Right ventricle myocardium superior (tissue), 1 donor: ENCODE measurements at regions not wholly inside any gene's neighbourhood (a gene's known extent, or its start where the extent isn't known, plus 50 kb on each side); places are given as distances from the start of the nearest gene placed in this dataset.

ENCODE experiments used
- ATAC-seq: fragments of 200-7000 bp; cut with Tn5 transposase; one replicate; pipeline ENCODE4 v1.9.1; 2020; ENCODE audit warnings: mild to moderate bottlenecking; ENCODE audit not compliant: poor library complexity
- DNase-seq: peaks from one replicate; pipeline ENCODE4 v3.0.0-alpha.2; 2020
- intact Hi-C: fragments of 100-400 bp; cut with DNase I; formaldehyde crosslinking; loops from one replicate; pipeline ENCODE4 v1.11.2; 2022
- donor health status: DM: no; HTN: yes; CAD: no; lungs with severe emphysema.

DNA sequence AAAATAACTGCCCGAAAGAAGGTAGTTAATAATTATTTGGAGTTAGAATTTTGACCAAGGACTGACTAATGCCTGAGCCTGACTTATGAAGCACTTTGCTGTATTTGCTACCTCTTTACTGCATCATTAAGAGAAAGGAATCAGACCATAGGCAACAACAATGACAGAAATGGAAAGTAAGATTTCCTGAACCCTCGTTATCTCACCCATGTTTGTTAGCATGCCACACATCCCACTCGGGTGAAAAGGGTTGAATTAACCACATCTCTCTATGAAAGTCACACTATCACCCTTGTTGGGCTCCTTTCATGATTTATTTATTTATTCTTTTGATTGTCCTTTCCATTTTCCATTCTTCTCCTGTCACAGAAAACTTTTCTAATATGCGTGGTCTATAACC is 59.6 kb downstream of the OLIG3 start:
- ATAC-seq = no peak
- intact Hi-C loops = no loop called here
- DNase-seq = no peak

- no peak for DNase-seq
- intact Hi-C loops = no loop called here
- no peak for ATAC-seq
Observed at GRCh38 chr6:137432054-137432611, 62.1 kb downstream of the OLIG3 start.

DNA sequence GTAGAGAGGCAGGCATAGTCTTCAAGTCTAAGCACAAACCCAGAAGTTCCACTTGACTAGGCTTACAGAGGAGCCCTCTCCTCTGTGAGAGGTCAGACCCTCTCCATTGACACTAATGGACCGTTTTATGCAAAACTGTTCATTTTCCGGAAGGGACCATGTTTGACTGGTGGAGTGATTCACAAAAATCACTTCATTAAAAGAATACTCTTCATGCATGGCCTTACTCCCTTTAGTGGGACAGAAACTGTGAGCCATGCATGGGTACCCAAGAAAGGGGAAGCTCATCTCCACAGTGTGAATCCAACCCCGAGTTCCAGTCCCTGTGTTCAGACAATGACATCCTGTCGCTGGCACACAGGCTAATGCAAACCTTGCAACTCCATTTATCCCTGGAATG is 63.2 kb downstream of the OLIG3 start:
- no peak for DNase-seq
- intact Hi-C loops = no loop called here
- no peak for ATAC-seq

- intact Hi-C loops = no loop called here
- ATAC-seq (no peak), DNase-seq (no peak)
Observed at GRCh38 chr6:137427656-137428290, 66.4 kb downstream of the OLIG3 start.

- intact Hi-C loops = no loop called here
- ATAC-seq (no peak), DNase-seq (no peak)
Observed at GRCh38 chr6:137426007-137426689, 68.0 kb downstream of the OLIG3 start.

- ATAC-seq (no peak), DNase-seq (no peak)
- intact Hi-C loops = no loop called here
Observed at GRCh38 chr6:137424251-137424650, 69.9 kb downstream of the OLIG3 start.

GRCh38 chr6:137423451-137424168 is 70.6 kb downstream of the OLIG3 start:
- DNase-seq (no peak), ATAC-seq (no peak)
- intact Hi-C loops = no loop called here

- no peak for DNase-seq
- intact Hi-C loops = loop anchor here (5.0 kb wide), 1 partner anchor 145 kb away; no protein-coding TSS in a partner anchor
- ATAC-seq = no peak
Observed at GRCh38 chr6:137417396-137417795, 76.8 kb downstream of the OLIG3 start.

GRCh38 chr6:137416376-137417109 is 77.7 kb downstream of the OLIG3 start:
- DNase-seq = no peak
- intact Hi-C loops = loop anchor here (5.0 kb wide), 1 partner anchor 144 kb away; no protein-coding TSS in a partner anchor
- peak; percentile 83 for ATAC-seq

GRCh38 chr6:137415834-137416190 is 78.4 kb downstream of the OLIG3 start:
- intact Hi-C loops = loop anchor here (5.0 kb wide), 1 partner anchor 144 kb away; no protein-coding TSS in a partner anchor
- ATAC-seq = no peak
- no peak for DNase-seq

GRCh38 chr6:137415127-137415833 is 78.9 kb downstream of the OLIG3 start:
- DNase-seq (peak; percentile 61), ATAC-seq (peak; percentile 94)
- intact Hi-C loops = loop anchor here (5.0 kb wide), 1 partner anchor 143 kb away; no protein-coding TSS in a partner anchor

- DNase-seq (no peak), ATAC-seq (peak; percentile 47)
- intact Hi-C loops = no loop called here
Observed at GRCh38 chr6:137414599-137414998, 79.6 kb downstream of the OLIG3 start.

DNA sequence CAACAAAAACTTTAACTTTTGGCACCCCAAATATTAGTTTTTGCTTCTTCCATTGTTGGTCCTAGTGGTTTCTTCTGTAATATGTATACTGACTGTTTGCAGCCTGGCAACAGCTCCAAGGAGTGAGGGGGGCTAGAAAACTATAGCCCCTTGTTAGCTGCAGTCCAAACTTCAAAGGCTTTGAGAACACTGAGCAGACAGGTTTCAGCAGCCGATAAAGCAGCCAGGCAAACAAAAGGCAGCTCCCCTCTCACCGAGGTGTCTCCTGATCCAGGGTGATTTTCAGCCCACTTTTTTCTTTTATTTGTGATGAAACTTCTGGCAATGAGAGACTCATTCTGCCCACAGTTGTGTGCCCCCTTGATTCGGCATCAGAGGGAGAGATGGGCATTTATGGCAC is 80.7 kb downstream of the OLIG3 start:
- DNase-seq = no peak
- ATAC-seq = no peak
- intact Hi-C loops = no loop called here

- ATAC-seq = no peak
- intact Hi-C loops = no loop called here
- no peak for DNase-seq
Observed at GRCh38 chr6:137412562-137412961, 81.6 kb downstream of the OLIG3 start.

GRCh38 chr6:137409266-137409777 is 84.9 kb downstream of the OLIG3 start:
- DNase-seq (no peak), ATAC-seq (no peak)
- intact Hi-C loops = no loop called here

DNA sequence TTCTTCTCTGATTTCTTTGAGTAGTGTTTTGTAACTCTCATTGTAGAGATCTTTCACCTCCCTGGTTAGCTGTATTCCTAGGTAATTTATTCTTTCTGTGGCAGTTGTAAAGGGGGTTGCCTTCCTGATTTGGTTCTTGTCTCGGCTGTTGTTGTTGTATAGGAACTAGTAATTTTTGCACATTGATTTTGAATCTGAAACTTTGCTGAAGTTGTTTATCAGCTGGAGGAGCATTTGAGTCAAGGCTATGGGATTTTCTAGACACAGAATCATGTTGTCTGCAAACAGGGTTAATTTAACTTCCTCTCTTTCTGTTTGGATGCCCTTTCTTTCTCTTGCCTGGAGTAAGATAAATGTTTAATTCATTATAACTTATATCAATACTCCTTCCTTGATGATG is 86.4 kb downstream of the OLIG3 start:
- no peak for DNase-seq
- no peak for ATAC-seq
- intact Hi-C loops = no loop called here

- DNase-seq = no peak
- intact Hi-C loops = no loop called here
- ATAC-seq = no peak
Observed at GRCh38 chr6:137405806-137406205, 88.4 kb downstream of the OLIG3 start.

DNA sequence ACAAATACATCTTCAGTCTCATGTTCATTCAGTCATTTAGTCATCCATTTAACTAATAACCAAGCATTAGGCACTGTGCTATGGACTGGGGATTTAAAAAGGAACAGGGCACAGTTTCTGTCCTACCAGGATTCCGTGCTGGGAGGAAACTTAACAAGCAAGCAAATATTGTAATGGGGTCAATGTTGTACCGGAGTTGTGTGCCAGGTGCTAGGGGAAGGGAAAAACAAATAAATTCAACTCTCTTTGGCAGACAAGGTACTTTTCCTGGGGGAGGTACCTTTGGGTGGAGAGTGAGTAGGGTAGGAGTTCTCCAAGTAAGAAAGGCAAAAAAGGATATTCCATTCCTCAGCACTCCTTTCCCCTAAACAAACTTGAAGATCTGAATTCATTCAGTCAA is 90.3 kb downstream of the OLIG3 start:
- intact Hi-C loops = no loop called here

More for the DNA sequence above, 90.3 kb downstream of the OLIG3 start:
- no peak for ATAC-seq
- DNase-seq = no peak
